ENCODE measurements at regions not wholly inside any gene's neighbourhood (a gene's known extent, or its start where the extent isn't known, plus 50 kb on each side); places are given as distances from the start of the nearest gene placed in this dataset.
"Not testable (repeated sequence)": the region's sequence is repeated elsewhere in the genome, so short reads cannot be mapped to it uniquely, and the experiment has no call there.

DNA sequence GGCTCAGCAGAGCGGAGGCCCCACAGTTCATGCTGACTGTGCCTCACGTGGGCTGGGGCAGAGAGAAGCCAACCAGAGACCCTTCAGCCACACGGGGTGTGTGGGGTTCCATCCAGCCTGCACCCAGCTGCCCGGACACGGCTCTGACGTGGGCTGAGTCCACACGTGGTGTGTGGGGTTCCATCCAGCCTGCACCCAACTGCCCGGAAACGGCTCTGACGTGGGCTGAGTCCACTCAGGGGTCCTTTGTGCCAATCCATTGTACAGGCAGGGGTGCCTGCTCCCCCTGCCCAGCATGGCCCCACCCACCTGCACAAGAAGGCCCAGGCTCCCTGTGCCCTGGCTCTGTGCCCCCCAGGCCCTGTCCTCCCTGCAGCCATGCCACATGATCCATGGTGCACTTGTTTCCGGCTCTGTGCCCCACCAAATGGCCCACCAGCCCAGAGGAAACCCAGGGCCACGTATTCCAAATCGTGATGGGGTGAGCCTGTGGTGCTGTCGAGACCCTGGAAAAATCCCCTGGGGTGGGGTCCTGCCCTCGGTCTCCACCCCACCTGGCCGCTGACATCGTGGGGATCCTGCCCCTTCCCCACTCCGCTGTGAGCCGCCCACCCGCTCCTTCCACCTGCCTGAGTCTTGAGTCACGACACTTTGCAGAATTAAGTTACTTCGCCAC is 99.3 kb upstream of the SFSWAP start:
- DNase-seq, result no peak

GRCh38 chr12:131612092-131612755 is 98.7 kb upstream of the SFSWAP start:
- no peak for DNase-seq

DNA sequence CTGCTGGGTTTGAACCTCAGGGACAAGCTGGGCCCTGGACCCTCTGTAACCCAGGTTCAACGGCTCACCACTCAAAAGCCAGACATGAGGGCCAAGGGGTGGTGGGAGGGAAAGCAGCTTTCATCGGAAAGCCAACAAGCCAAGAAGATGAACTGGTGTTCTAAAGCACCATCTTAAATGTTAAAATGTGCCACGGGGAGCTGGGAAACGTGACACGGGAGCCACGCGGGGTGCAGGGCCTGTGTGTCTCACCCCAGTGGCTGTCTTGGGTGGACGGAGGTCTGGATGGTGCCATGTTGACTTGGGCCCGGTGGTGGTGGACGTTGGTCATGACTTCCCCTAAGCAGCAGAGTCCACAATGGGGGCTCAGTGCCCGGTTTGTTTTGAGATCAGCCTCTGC is 97.7 kb upstream of the SFSWAP start:
- DNase-seq, result no peak

DNA sequence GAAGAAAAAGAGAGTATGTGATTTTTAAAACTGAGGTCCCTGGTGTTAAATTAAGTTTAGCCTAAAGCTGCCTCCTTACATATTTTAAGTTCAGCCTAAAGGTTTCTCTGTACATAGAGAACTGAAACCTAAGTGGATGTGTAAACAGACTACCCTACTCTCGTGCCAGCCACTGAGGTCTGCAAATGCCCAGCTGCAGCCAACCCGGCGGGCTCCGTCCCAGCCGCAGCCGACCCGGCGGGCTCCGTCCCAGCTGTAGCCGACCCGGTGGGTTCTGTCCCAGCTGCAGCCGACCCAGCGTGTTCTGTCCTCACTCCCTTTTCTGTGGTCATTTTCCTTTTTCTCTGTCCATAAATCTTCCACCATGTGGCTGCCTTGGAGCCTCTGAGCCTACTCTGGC is 97.2 kb upstream of the SFSWAP start:
- no peak for DNase-seq

DNA sequence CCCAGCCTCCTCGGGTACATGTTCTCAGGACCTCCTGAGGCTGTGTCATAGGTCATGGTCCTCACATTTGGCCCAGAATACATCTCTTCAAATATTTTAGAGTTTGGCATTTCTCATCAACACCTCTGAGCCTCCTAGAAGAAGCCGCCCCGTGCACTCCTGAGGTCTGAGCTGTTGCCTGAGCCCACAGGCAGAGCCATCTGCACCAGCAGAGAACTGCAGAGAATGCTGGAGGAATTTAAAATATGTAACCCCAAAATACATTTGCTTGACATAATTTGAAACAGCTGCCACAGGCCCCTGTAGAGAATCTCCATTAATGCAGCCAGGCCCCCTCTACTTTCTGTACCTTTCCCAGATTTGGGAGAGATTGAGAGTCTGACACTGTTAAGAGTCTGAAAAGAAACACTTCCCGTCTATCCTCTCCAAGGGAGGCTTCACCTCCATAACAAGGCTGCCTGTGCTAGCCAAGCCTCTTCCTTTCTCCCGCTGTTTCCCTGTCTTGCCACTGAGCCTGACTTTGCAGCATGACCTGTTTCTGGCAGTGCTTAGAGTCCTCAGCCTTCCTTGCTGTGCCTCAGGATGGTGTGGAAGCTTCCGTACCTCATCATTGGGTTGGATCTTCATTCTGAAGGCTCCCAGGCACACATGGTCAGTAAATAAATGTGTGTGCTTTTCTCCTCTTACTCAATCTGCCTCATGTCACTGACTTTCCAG is 95.4 kb upstream of the SFSWAP start:
- no peak for DNase-seq

DNA sequence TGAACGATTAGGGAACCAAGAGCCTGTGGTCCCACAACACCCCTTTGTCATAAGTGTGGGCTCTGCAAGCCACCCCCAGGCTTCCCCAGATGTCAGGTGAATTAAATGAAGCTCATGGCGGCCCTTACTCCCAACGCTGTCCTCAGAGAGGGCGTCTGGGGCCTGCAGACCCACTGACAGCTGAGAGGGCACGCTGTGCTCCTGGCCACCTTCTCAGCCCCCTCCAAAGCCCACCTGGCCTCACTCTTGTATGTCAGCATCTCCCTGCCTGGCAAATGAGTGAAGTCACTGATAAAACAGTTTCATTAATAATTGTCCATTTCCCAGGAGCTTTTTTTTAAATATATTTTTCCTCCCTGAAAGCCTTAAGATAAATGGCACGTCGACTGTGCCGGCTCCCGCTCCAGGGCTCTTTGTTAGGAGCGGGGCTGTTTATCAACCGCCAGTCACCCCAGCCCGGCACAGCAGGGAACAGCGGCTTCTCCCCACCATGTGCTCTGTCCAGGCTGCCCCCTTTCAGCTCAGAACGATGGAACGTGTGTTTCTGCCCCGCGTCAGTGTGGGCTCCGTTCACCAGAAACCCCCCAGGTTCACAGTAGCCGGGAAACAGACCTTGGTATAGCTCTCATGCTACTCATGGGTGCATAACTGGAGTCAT is 94.7 kb upstream of the SFSWAP start:
- DNase-seq, result no peak

GRCh38 chr12:131616738-131617137 is 94.2 kb upstream of the SFSWAP start:
- DNase-seq, result no peak

DNA sequence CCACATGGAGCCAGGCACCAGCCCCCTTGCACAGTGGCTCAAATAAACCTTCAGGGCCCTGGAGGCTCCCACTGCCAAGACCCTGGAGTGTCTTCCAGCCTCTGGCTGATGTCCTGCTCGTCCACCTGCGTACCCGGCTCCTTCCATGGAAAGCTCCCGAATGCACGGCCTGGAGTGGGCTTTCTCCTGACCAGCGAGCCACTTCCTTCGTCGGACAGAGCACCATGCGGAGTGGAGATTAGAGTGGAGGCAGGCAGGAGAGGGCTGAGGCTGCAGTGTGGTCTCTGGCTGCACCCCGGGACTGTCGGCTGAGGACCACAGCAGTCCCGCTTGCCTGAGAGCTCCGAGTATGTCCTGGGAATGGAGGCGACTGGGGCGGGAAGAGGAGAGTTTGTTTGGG is 93.7 kb upstream of the SFSWAP start:
- DNase-seq, result no peak

DNA sequence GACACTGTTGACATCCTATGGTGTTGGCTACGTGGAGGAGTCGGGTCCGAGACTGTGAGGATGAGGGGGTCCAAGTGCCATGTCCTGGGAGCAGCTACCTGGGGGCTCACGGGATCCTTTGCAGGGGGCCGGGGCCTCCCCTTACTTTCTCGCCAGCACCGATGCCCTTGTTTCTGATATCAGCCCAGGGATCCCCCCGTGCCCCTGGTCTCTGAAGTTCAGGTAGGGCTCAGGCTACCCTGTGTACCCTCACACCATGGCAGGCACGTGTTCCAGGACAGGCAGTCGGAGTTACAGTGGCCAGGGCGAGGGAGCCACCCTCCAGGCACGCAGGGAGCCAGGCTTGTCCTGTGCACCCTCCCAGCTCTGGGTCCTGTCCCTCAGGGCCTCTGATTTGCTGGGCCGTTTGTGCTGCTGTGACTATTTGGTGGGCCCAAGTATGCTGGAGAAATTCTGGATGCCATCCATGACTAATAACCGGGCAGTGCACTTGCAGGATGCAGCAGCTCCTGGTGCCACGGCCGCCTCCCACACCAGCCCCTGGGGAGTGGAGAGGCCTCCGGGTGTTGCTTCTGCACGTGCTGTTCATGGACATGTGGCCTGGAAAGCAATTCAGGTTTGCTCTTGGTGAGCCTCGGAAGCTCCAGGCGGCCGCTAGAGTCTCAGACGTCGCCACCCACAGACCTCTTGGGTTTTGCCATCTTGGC is 93.1 kb upstream of the SFSWAP start:
- no peak for DNase-seq

DNA sequence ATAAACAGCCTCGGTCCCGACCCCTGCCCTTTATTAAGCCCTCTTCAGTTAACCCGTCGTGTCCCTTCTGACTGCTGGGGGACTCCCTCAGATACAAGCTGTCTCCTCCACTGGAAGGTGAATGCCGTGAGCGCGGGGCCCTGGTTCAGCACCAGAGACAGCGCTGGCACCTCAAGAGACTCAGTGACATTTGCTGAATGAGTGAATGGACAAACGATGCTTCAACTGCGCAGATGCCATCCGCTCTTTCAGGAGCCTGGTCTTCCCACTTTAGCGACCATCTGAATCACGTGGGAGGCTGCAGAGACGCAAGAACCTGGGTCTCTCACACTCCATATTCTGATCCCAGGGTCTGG is 92.6 kb upstream of the SFSWAP start:
- DNase-seq, result peak in 1 of 2 experiments; percentile 7

GRCh38 chr12:131618701-131619100 is 92.2 kb upstream of the SFSWAP start:
- DNase-seq, result no peak

GRCh38 chr12:131619106-131619642 is 91.7 kb upstream of the SFSWAP start:
- no peak for DNase-seq

- no peak for DNase-seq
Observed at GRCh38 chr12:131619736-131620506, 91.0 kb upstream of the SFSWAP start.

DNA sequence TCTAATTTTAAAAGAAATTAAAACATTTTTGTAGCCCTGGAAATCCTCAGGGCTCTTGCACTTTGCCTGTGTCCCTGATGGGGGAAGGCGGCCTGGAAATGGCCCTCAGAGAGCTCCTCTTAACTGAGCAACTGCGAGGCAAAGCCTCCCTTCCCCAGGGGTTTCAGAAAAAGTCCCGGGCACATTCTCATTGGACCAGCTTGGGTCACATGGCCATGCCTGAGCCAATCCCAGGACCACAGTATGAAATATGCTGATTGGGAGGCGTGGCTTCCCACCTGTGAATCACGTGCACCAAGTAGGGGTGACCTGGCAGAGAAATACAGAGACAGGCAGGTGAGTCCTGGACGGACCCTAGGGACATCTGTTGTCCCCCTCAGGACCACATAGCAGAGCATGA is 90.4 kb upstream of the SFSWAP start:
- no peak for DNase-seq

DNA sequence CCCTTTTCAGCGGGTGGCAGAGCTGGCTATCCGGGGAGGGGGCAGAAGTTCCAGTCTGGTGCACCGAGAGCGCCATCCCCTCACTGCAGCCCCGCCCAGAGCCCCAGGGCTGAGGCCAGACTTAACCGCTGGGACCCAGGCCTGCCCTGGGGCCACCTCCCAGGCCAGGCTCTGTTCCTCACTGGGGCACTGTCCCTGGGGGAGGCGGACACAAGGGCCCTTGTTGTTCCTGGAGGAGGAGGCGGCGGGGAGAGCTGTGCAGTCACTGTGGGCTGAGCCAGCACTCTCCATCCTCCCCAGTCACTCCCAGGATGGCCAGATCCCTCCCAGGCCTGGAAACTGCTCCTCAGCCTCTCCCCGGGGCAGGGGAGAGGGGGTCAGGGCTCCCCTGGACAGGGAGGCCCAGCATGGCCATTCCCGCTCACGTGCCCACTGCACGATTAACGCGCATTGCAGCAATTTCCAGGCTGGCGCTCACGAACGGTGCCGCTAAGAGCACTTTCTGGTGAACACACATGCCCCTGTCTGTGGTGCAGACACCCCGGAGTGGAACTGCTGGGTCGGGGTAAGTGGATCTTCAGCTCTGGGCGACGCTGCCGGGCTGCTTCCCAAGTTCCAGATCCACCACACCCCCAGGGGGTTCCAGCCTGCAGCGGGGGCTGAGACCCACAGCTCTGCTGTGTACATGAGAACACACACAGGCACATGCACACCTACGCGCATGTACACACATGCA is 89.8 kb upstream of the SFSWAP start:
- no peak for DNase-seq

- no peak for DNase-seq
Observed at GRCh38 chr12:131621701-131622421, 89.0 kb upstream of the SFSWAP start.

DNA sequence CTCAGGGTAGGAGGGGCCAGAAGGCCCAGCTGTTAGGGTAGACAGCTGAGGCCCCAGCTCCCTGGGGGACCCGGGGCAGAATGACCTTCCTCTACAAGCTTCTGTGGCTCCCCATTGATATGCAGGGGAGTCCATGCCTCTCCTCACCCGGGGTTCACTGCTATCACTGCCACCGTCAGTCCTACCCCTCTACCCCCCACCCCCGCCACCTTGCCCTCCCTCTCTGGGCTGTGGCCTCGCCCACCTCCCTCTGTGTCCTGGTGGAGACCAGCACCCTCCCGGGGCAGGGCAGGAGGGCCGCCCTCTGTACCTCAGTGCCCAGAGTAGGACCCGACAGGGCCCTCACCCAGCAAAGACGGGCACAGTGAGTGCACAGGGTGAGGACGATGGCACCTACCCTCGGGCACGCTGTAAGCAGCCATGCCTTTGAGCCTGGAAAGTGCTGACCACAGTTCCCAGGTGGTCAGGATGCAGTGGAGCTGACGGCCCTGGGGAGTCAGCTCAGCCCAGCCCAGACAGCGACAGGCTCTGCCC is 88.4 kb upstream of the SFSWAP start:
- no peak for DNase-seq

DNA sequence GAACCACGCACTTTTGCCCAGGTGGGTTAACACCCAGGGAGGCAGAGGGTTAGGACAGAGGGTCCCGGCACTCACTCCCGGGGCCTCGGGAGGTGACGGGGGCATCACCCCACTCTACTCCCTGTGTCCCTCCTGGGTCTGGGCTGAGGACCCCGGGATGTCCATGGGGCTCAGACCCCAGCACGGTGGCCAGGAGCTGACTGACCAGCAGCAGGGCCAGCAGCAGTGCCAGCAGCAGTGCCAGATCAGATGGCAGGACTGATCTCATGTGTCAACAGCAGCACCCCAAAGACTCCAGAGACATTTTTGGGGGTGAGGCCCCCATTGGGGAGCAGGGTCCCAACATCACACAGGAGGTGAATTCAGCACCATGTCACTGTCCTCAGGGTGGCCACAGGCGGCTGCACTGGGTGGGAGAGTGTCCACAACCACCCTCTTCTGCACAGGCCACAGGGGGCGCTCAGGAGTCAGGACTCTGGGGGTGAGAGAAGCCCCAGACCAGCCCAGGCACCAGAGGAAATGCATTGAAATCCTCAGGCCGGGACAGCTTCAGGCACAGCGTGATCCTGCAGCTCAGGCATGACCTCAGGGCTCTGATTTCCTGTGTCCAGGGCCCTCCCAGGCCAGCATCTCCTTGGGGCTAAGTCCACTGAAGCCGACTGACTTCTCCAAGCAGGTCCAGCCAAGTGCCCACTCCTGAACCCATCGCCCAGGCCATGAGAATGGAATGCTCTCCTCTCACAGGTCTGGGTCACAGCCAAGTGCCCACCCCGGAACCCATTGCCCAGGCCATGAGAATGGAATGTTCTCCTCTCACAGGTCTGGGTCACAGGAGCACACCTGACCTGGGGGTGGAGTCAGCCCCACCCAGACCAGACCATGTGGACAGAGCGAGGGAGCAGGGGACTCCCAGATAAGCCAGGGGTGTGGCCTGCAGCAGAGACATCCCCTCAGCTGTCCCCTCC is 87.2 kb upstream of the SFSWAP start:
- not testable (repeated sequence) for DNase-seq

GRCh38 chr12:131624369-131624739 is 86.5 kb upstream of the SFSWAP start:
- DNase-seq, result not testable (repeated sequence)

Data from Kasumi-1 (cell line).